H1 (cell line): ENCODE measurements at regions not wholly inside any gene's neighbourhood (a gene's known extent, or its start where the extent isn't known, plus 50 kb on each side); places are given as distances from the start of the nearest gene placed in this dataset.

Source experiments
- POLR2A ChIP-seq, 2 experiments: IDR thresholded peaks; 1 replicate in 1 of 2; 2 replicates in 1 of 2; pipeline ENCODE4 v1.6.1; 2011; ENCODE audit warnings: low read depth in 2 of 2, low read length in 2 of 2, mild to moderate bottlenecking in 2 of 2; ENCODE audit errors: control extremely low read depth in 1 of 2
- SAP30 ChIP-seq: fragments of 300-600 bp; sonication (generic); IDR thresholded peaks from 2 replicates; pipeline ENCODE4 v1.7.1; 2012; ENCODE audit warnings: low read length, moderate library complexity, mild to moderate bottlenecking, inconsistent platforms; ENCODE audit not compliant: insufficient read depth, insufficient replicate concordance

- TF ChIP-seq SAP30, result no peak
- TF ChIP-seq POLR2A (IDR thresholded peaks at IDR 0.05; ENCODE audit: control extremely low read depth in 1 of 2, low read depth in 2 of 2, low read length in 2 of 2), result no peak
Measured at GRCh38 chr9:95770653-95771131, 104.8 kb upstream of the ERCC6L2 start.
